ENCODE measurements at regions not wholly inside any gene's neighbourhood (a gene's known extent, or its start where the extent isn't known, plus 50 kb on each side); places are given as distances from the start of the nearest gene placed in this dataset.

- DNase-seq (ENCODE audit: low read depth, low spot score), result no peak
Observed at GRCh38 chr10:29112827-29113615, 175.8 kb upstream of the LYZL1 start.

- no peak for DNase-seq (ENCODE audit: low read depth, low spot score)
Observed at GRCh38 chr10:29113616-29113945, 175.3 kb upstream of the LYZL1 start.

GRCh38 chr10:29114141-29114540 lies 174.7 kb upstream of the LYZL1 start:
- no peak for DNase-seq (ENCODE audit: low read depth, low spot score)

- DNase-seq (ENCODE audit: low read depth, low spot score), result no peak
Observed at GRCh38 chr10:29117781-29118180, 171.1 kb upstream of the LYZL1 start.

- DNase-seq (ENCODE audit: low read depth, low spot score), result peak; percentile 50
Observed at GRCh38 chr10:29119374-29119773, 169.5 kb upstream of the LYZL1 start.

GRCh38 chr10:29120216-29120615 lies 168.7 kb upstream of the LYZL1 start:
- no peak for DNase-seq (ENCODE audit: low read depth, low spot score)

GRCh38 chr10:29124864-29125263 lies 164.0 kb upstream of the LYZL1 start:
- no peak for DNase-seq (ENCODE audit: low read depth, low spot score)

GRCh38 chr10:29127037-29127700 lies 161.7 kb upstream of the LYZL1 start:
- DNase-seq (ENCODE audit: low read depth, low spot score), result no peak

GRCh38 chr10:29127731-29128130 lies 161.1 kb upstream of the LYZL1 start:
- no peak for DNase-seq (ENCODE audit: low read depth, low spot score)

GRCh38 chr10:29130190-29130673 lies 158.6 kb upstream of the LYZL1 start:
- no peak for DNase-seq (ENCODE audit: low read depth, low spot score)

- DNase-seq (ENCODE audit: low read depth, low spot score), result no peak
Observed at GRCh38 chr10:29131952-29132547, 156.8 kb upstream of the LYZL1 start.

GRCh38 chr10:29132551-29133111 lies 156.2 kb upstream of the LYZL1 start:
- DNase-seq (ENCODE audit: low read depth, low spot score), result no peak

- DNase-seq (ENCODE audit: low read depth, low spot score), result no peak
Observed at GRCh38 chr10:29135337-29135736, 153.5 kb upstream of the LYZL1 start.

- DNase-seq (ENCODE audit: low read depth, low spot score), result no peak
Observed at GRCh38 chr10:29136411-29136810, 152.5 kb upstream of the LYZL1 start.

GRCh38 chr10:29140151-29140550 lies 148.7 kb upstream of the LYZL1 start:
- no peak for DNase-seq (ENCODE audit: low read depth, low spot score)

- DNase-seq (ENCODE audit: low read depth, low spot score), result no peak
Observed at GRCh38 chr10:29140991-29141390, 147.9 kb upstream of the LYZL1 start.

- no peak for DNase-seq (ENCODE audit: low read depth, low spot score)
Observed at GRCh38 chr10:29141761-29142160, 147.1 kb upstream of the LYZL1 start.

GRCh38 chr10:29142516-29143314 lies 146.2 kb upstream of the LYZL1 start:
- no peak for DNase-seq (ENCODE audit: low read depth, low spot score)

GRCh38 chr10:29144126-29144525 lies 144.7 kb upstream of the LYZL1 start:
- no peak for DNase-seq (ENCODE audit: low read depth, low spot score)

- no peak for DNase-seq (ENCODE audit: low read depth, low spot score)
Observed at GRCh38 chr10:29146311-29147100, 142.4 kb upstream of the LYZL1 start.

- DNase-seq (ENCODE audit: low read depth, low spot score), result no peak
Observed at GRCh38 chr10:29150010-29150409, 138.9 kb upstream of the LYZL1 start.

Measured in iPS DF 19.7 (cell line).